GM18507 (cell line): ENCODE measurements at regions not wholly inside any gene's neighbourhood (a gene's known extent, or its start where the extent isn't known, plus 50 kb on each side); places are given as distances from the start of the nearest gene placed in this dataset.

Experiments used
- DNase-seq: peaks from one replicate; pipeline ENCODE4 v3.0.0; 2011; ENCODE audit warnings: low read depth; ENCODE audit not compliant: insufficient read length; ENCODE audit errors: extremely low spot score
- FAIRE-seq: peaks from 2 replicates; lab custom pipeline; 2011; peaks lifted over from hg19 to GRCh38; lab: Jason Lieb, UNC

DNA sequence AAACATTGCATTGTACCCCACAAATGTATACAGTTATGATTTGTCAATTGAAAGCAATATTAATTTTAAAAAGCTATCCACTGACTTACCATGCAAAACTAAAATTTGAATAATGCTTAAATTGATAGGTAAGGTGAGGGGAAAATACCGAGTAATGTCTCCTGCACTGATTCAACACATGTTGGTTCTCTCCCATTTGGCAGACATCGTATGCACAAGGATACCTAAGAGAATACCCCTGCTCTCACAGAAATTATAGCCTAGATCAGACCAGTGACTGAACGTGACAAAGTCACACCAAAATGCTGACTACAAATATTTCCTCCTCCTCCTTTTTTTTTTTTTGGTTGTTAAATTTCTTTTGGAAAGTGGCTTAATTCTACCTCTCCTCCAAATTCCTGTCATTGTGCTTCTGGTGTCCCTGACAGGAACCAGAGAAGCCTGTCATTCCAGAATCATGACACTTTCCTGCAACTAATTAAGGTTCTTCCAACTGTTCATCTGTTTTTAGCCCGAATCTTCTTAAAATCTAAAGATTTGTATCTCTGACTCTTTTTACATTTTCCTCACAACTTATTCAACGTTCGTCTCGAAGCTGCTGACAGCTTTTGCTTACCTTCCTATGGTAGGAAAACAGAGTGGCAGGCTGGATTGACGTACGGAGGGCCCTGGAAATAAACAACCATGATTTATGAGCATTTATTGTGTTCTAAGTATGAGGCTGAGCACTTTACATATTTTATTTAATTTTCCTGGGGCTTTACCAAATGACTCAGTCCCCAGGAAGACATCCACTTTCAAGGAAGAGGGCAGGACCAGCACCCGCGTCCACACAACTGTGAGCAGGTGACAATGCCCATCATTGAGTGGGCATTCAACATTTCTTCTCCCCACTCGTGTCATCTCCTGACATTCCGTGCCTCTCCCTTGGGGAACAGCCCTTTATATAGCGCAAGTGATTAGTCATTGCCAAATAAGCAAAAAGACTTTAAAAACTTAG lies 57.9 kb upstream of the KCNE2 start:
- no peak for DNase-seq
- FAIRE-seq, result no peak

DNA sequence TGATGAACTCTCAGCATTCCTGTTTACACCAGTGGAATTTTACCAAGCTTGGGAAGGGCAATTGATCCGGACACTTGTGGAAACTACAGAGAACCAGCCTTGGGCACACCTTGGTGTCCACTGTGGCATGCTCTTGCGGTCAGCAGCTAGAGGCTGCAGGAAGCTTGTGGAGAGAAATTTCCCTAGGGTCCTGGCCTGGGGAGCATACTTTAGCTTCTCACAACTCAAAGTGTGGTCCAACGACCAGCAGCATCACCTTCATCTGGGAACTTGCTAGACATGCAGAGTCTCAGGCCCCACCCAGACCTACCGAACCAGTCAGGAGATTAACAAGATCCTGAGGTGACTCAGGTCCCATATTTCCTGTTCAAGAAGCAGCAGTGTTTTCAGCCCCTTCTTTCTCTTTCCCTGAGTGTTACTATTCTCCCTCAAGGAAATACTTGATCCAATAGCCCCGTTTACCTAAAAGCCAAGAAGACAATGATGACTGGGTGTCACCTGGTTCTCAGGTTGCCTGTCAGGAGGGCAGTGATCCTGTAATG lies 55.7 kb upstream of the KCNE2 start:
- FAIRE-seq, result no peak

DNA sequence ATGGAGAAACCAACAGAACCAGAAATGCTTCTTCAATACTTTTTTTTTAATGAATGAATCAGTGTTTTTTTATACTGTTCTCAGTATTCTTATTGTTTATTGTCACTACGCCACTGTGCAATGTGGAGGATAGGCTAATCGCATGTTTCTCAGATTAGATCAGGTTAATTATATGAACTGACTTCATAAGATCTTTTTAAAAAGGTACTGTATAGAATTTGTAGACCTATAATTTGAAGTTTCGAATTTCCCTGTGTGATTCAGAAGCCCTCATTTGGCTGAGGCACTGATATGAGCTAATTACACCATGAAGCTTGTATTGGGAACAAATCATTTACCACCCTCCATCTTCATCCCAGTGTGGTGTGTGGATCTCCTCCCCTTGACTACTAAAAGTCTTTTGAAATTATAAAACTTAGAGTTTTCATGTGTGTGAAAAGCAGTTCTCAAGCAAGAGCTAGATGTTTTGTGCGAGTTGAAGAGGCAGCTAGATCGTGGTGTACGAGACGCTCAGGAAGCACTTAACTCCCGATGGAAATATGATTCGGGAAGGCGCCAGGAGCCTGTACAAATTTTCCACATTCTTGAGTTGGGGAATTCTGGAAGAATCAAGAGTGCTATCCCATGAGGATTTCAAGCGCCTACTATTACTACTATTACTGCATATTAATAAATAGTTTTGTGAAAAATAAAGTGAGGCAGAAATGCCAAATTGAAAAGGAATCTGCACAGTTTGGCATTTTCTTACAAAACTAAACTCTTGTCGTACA lies 52.1 kb upstream of the KCNE2 start:
- FAIRE-seq, result no peak
- DNase-seq, result no peak

More for the DNA sequence above, 55.7 kb upstream of the KCNE2 start:
- no peak for DNase-seq

DNA sequence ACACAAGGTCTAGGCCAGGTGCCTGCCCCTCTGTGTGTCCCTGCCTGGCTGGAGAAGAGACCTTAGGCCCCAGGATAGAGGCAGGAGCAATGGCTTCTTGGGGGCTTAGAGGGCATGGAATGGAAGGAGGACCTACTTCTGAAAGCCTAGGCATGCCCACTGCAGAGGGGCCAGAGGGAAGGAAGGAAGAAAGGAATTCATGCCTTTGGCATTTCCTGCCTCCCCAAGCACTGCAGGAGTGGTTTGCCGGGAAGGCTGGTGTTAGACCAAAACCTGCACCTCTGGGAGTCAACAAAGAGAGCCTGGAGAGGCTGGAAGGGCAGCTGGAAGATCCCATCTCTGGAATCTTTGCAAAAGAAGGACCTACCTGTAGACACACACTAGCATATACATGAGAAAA lies 50.7 kb upstream of the KCNE2 start:
- no peak for FAIRE-seq
- DNase-seq, result no peak
